ENCODE measurements at regions not wholly inside any gene's neighbourhood (a gene's known extent, or its start where the extent isn't known, plus 50 kb on each side); places are given as distances from the start of the nearest gene placed in this dataset.

- TF ChIP-seq ZBTB40 (IDR thresholded peaks at IDR 0.05) (0 out of 2 replicates have a peak, but pooled peaks have one; percentile 8), ZBTB40 (CRISPR knock-in tag; IDR thresholded peaks at IDR 0.05) (no peak), CBFB (CRISPR knock-in tag; IDR thresholded peaks at IDR 0.05) (no peak), MAFK (conservative IDR thresholded peaks at IDR 0.05 in 1 of 2, IDR thresholded peaks at IDR 0.05 in 1 of 2; ENCODE audit: low read length in 2 of 2) (peak; percentile 69 to 86), JUNB (CRISPR knock-in tag; IDR thresholded peaks at IDR 0.05; ENCODE audit: borderline replicate concordance) (0 out of 2 replicates have a peak, but pooled peaks have one; percentile 4), LRRFIP1 (CRISPR knock-in tag; conservative IDR thresholded peaks at IDR 0.05) (no peak), ZBTB3 (CRISPR knock-in tag; IDR thresholded peaks at IDR 0.05; ENCODE audit: borderline replicate concordance, low read depth) (no peak), MAFF (IDR thresholded peaks at IDR 0.05; ENCODE audit: low read depth, low read length) (peak; percentile 78; the same call in 1 of the 2 replicates)
Measured at GRCh38 chr14:43207189-43207588, 1299.9 kb downstream of the FSCB start (continued).
